Astrocyte (in vitro differentiated cells and primary cell): ENCODE measurements at regions not wholly inside any gene's neighbourhood (a gene's known extent, or its start where the extent isn't known, plus 50 kb on each side); places are given as distances from the start of the nearest gene placed in this dataset.

Source experiments
- DNase-seq: peaks from one replicate; pipeline ENCODE4 v3.0.0-alpha.2; 2010; ENCODE audit warnings: low read depth
- FAIRE-seq: peaks from 2 replicates; lab custom pipeline; 2011; peaks lifted over from hg19 to GRCh38; lab: Jason Lieb, UNC
- H2AFZ ChIP-seq: 2 replicates; pipeline ENCODE4 v1.6.0; 2012; ENCODE audit warnings: low read depth, low read length, inconsistent platforms
- H3K27ac ChIP-seq: 2 replicates; pipeline ENCODE4 v1.5.1; 2011; ENCODE audit warnings: low read depth, low read length, inconsistent platforms
- H3K27me3 ChIP-seq: 2 replicates; pipeline ENCODE4 v1.6.0; 2011; ENCODE audit warnings: low read length, inconsistent platforms; ENCODE audit not compliant: insufficient read depth
- H3K36me3 ChIP-seq: 2 replicates; pipeline ENCODE4 v1.5.1; 2011; ENCODE audit warnings: low read length, inconsistent platforms; ENCODE audit not compliant: insufficient read depth
- H3K4me1 ChIP-seq: 2 replicates; pipeline ENCODE4 v1.5.1; 2011; ENCODE audit warnings: low read length, inconsistent platforms; ENCODE audit not compliant: insufficient read depth
- H3K4me2 ChIP-seq: 2 replicates; pipeline ENCODE4 v1.6.0; 2012; ENCODE audit warnings: low read length, inconsistent platforms
- H3K4me3 ChIP-seq: 2 replicates; pipeline ENCODE4 v1.5.1; 2011; ENCODE audit warnings: low read depth, mild to moderate bottlenecking, low read length, inconsistent platforms; ENCODE audit not compliant: insufficient read depth
- H3K79me2 ChIP-seq: 2 replicates; pipeline ENCODE4 v1.6.0; 2012; ENCODE audit warnings: mild to moderate bottlenecking, low read length, inconsistent platforms; ENCODE audit not compliant: insufficient read depth
- H3K9ac ChIP-seq: 2 replicates; pipeline ENCODE4 v1.6.0; 2012; ENCODE audit warnings: mild to moderate bottlenecking, low read length, inconsistent platforms
- H3K9me3 ChIP-seq: 2 replicates; pipeline ENCODE4 v1.5.1; 2012; ENCODE audit warnings: low read depth, mild to moderate bottlenecking, low read length, inconsistent platforms; ENCODE audit not compliant: insufficient read depth
- H4K20me1 ChIP-seq: 2 replicates; pipeline ENCODE4 v1.6.0; 2012; ENCODE audit warnings: low read length, inconsistent platforms; ENCODE audit not compliant: insufficient read depth
- H3K27ac Mint-ChIP-seq: one replicate; pipeline ENCODE4 v1.8.0; 2021; ENCODE audit warnings: mild to moderate bottlenecking, mixed read lengths; ENCODE audit not compliant: unreplicated experiment
- H3K27me3 Mint-ChIP-seq: one replicate; pipeline ENCODE4 v1.8.0; 2021; ENCODE audit warnings: low read depth, mixed read lengths; ENCODE audit not compliant: unreplicated experiment
- H3K36me3 Mint-ChIP-seq: one replicate; pipeline ENCODE4 v1.8.0; 2021; ENCODE audit warnings: low read depth, mixed read lengths; ENCODE audit not compliant: unreplicated experiment
- H3K4me1 Mint-ChIP-seq: one replicate; pipeline ENCODE4 v1.8.0; 2021; ENCODE audit warnings: low read depth, mixed read lengths; ENCODE audit not compliant: unreplicated experiment
- H3K4me3 Mint-ChIP-seq: one replicate; pipeline ENCODE4 v1.8.0; 2021; ENCODE audit warnings: mild to moderate bottlenecking, moderate library complexity, mixed read lengths; ENCODE audit not compliant: unreplicated experiment
- H3K9me3 Mint-ChIP-seq: one replicate; pipeline ENCODE4 v1.8.0; 2021; ENCODE audit warnings: mild to moderate bottlenecking, mixed read lengths; ENCODE audit not compliant: unreplicated experiment
- EZH2 ChIP-seq: IDR thresholded peaks from 2 replicates; pipeline ENCODE4 v1.6.1; 2012; ENCODE audit warnings: mild to moderate bottlenecking, low read length, inconsistent platforms; ENCODE audit not compliant: insufficient read depth
- TF ChIP-seq, protein P1 (sequence below): IDR thresholded peaks from 2 replicates; pipeline ENCODE4 v1.5.1; 2011; ENCODE audit warnings: low read depth, mild to moderate bottlenecking, inconsistent platforms, low read length, moderate library complexity; ENCODE audit not compliant: insufficient read depth

DNA sequence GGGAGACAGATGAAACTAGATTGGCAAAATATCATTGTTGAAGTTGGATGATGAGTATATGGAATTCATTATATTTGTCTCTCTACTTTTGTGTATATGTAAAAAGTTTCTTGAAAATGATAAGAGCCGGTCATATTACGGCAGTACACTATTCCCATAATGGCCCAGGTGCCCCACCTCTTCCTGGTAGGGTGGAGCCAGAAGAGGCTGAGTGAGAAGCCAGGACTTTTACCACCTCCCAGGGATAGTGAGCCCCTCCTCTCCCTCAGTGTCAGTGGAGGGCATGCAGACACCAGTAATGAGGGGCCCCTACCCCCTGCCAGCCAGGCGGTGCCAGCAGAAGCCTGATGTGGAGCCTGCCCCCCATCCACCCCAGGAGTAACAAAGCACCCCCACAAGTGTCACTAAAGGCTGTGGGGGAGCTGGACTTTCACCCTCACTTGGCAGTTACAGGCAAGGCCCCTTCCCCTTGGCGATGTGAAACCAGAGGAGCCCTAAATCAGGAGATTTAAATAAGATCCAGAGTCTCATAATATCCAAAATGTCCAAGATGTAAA, 198.9 kb upstream of the RBBP8 start:
- Histone ChIP-seq H3K36me3 (no peaks in the 10 kb centered on the region), H3K9me3 (no peaks in the 10 kb centered on the region), H3K4me2 (no peak overlapping the region), H3K4me3 (no peak overlapping the region), H4K20me1 (no peaks in the 10 kb centered on the region), H3K27ac (no peak overlapping the region), H3K4me1 (no peaks in the 10 kb centered on the region), H3K27me3 (no peaks in the 10 kb centered on the region), H3K79me2 (no peaks in the 10 kb centered on the region), H3K9ac (no peak overlapping the region), H2AFZ (no peak overlapping the region)
- Mint-ChIP-seq H3K27ac (no peak overlapping the region), H3K9me3 (peaks cover 3% of the 10 kb centered on the region), H3K27me3 (peaks cover 4% of the 10 kb centered on the region), H3K4me1 (peaks cover 2% of the 10 kb centered on the region), H3K4me3 (no peak overlapping the region), H3K36me3 (no peaks in the 10 kb centered on the region)
- no peak for TF ChIP-seq EZH2
- TF ChIP-seq, protein P1, sequence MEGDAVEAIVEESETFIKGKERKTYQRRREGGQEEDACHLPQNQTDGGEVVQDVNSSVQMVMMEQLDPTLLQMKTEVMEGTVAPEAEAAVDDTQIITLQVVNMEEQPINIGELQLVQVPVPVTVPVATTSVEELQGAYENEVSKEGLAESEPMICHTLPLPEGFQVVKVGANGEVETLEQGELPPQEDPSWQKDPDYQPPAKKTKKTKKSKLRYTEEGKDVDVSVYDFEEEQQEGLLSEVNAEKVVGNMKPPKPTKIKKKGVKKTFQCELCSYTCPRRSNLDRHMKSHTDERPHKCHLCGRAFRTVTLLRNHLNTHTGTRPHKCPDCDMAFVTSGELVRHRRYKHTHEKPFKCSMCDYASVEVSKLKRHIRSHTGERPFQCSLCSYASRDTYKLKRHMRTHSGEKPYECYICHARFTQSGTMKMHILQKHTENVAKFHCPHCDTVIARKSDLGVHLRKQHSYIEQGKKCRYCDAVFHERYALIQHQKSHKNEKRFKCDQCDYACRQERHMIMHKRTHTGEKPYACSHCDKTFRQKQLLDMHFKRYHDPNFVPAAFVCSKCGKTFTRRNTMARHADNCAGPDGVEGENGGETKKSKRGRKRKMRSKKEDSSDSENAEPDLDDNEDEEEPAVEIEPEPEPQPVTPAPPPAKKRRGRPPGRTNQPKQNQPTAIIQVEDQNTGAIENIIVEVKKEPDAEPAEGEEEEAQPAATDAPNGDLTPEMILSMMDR, result no peak
- FAIRE-seq, result no peak
- no peak for DNase-seq

DNA sequence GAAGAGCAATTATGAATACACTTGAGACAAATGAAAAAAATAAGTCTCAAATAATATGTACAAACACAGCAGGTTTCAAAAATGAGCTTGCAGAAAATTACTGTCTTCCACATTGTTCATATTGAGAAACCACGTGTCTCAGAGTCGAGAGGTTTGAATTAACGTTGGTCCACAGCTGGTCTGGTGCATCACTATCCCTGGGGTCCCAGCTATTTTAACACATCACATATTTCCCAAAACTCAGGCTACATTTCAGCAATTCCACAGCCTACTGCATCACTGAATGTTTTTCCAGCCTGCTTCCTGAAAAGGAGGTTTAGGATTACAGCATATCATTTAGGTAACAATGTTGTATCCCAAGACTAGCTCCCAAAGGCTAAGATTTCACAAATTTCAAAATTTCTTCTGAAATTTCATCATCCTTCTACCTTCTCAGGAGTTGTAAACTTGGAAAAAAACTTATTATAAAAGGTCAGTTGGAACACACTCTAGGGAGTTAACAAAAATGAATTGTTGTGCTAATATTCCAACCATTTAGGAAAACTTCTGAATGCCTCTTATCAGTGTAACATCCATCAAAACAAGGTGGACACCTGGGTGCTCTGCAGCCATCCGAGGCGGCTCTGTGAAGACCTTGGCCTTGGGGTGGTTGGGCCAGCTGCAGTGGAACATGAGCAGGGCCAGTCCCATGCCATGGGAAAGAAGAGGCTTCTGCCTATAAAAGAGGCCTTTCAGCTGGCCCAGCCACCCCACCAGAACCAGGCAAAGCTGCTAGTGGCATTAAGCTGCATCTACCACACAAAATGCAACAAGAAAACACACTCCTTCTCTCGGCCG, 198.1 kb upstream of the RBBP8 start:
- no peak for FAIRE-seq
- H3K27me3 Mint-ChIP-seq, result no peaks in the 10 kb centered on the region
- H3K27ac ChIP-seq, result no peak overlapping the region
- no peak overlapping the region for H3K4me2 ChIP-seq
- no peaks in the 10 kb centered on the region for H3K27me3 ChIP-seq
- H3K4me1 ChIP-seq, result no peaks in the 10 kb centered on the region
- peaks cover 3% of the 10 kb centered on the region for H3K9me3 Mint-ChIP-seq
- no peak overlapping the region for H3K9ac ChIP-seq
- no peaks in the 10 kb centered on the region for H4K20me1 ChIP-seq
- H3K27ac Mint-ChIP-seq, result no peak overlapping the region
- no peaks in the 10 kb centered on the region for H3K36me3 Mint-ChIP-seq
- H3K4me3 Mint-ChIP-seq, result no peak overlapping the region
- peaks cover 2% of the 10 kb centered on the region for H3K4me1 Mint-ChIP-seq
- H2AFZ ChIP-seq, result no peak overlapping the region
- no peak overlapping the region for H3K4me3 ChIP-seq
- no peaks in the 10 kb centered on the region for H3K9me3 ChIP-seq
- TF ChIP-seq EZH2, result no peak
- TF ChIP-seq, protein P1, result no peak
- no peaks in the 10 kb centered on the region for H3K79me2 ChIP-seq
- H3K36me3 ChIP-seq, result no peaks in the 10 kb centered on the region
- DNase-seq, result peak; percentile 51

DNA sequence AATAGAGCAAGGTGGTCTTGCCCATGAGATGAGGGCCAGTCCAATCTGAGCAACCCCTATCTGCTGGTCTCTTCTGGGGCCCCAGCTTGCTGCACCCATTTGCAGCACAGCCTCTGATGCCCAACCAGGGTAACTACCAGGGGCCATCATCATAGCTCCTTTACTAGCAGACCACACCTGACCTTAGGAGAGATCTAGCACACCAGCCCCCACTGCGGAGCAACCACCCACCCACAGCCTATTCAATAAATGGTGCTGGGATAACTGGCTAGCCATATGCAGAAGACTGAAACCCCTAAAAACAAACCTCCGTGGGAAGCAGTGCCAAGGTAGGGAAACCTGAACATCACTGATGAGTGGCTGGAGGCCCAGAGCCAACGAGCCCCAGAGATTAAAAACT, 196.1 kb upstream of the RBBP8 start:
- no peaks in the 10 kb centered on the region for H3K36me3 ChIP-seq
- DNase-seq (no peak), FAIRE-seq (no peak)
- H3K36me3 Mint-ChIP-seq, result no peaks in the 10 kb centered on the region
- TF ChIP-seq EZH2, result no peak
- TF ChIP-seq, protein P1, result no peak
- no peaks in the 10 kb centered on the region for H4K20me1 ChIP-seq
- no peak overlapping the region for H3K4me3 Mint-ChIP-seq
- no peaks in the 10 kb centered on the region for H3K4me1 Mint-ChIP-seq
- H3K4me1 ChIP-seq, result no peaks in the 10 kb centered on the region
- peaks cover 3% of the 10 kb centered on the region for H3K9me3 Mint-ChIP-seq
- H3K4me3 ChIP-seq, result no peak overlapping the region
- no peaks in the 10 kb centered on the region for H3K79me2 ChIP-seq
- no peaks in the 10 kb centered on the region for H3K27me3 ChIP-seq
- no peak overlapping the region for H3K27ac ChIP-seq
- H3K27ac Mint-ChIP-seq, result no peak overlapping the region
- H2AFZ ChIP-seq, result no peak overlapping the region
- H3K9me3 ChIP-seq, result no peaks in the 10 kb centered on the region
- H3K27me3 Mint-ChIP-seq, result no peaks in the 10 kb centered on the region
- no peak overlapping the region for H3K4me2 ChIP-seq
- H3K9ac ChIP-seq, result no peak overlapping the region
